ENCODE measurements at regions not wholly inside any gene's neighbourhood (a gene's known extent, or its start where the extent isn't known, plus 50 kb on each side); places are given as distances from the start of the nearest gene placed in this dataset.
"Not testable (repeated sequence)": the region's sequence is repeated elsewhere in the genome, so short reads cannot be mapped to it uniquely, and the experiment has no call there.

GRCh38 chr13:91056746-91057145 lies 290.7 kb upstream of the MIR17HG start:
- Histone ChIP-seq H3K27ac (no peak overlapping the region), H3K9me3 (no peaks in the 10 kb centered on the region), H3K27me3 (no peaks in the 10 kb centered on the region), H3K4me1 (no peaks in the 10 kb centered on the region), H3K4me3 (no peak overlapping the region), H3K36me3 (no peaks in the 10 kb centered on the region)
- DNase-seq = no peak
- TF ChIP-seq EP300 (IDR thresholded peaks at IDR 0.05; ENCODE audit: low read depth) (no peak), POLR2A (IDR thresholded peaks at IDR 0.05) (no peak), CTCF (IDR thresholded peaks at IDR 0.05) (no peak), POLR2AphosphoS5 (IDR thresholded peaks at IDR 0.05) (no peak)
- intact Hi-C loops (cut with DNase I; ENCODE audit: low total_unique reads) (no loop called here), in situ Hi-C loops (cut with MboI; ENCODE audit: low pct_ligation_motif_present in 1 of 4, low pct_unique_long_range_greater_than_20kb in 1 of 4, low sequenced_read_pairs in 3 of 4) (no loop called here)
- 50 to 53% methylated on average over 1 to 2 of the region's 2 CpGs for WGBS, 2 donors (ENCODE audit: low coverage in 1 of 2)

- intact Hi-C loops (cut with DNase I; ENCODE audit: low total_unique reads); H3K27ac ChIP-seq; H3K27me3 ChIP-seq; H3K4me1 ChIP-seq; H3K9me3 ChIP-seq; in situ Hi-C loops (cut with MboI; ENCODE audit: low pct_ligation_motif_present in 1 of 4, low pct_unique_long_range_greater_than_20kb in 1 of 4, low sequenced_read_pairs in 3 of 4); H3K36me3 ChIP-seq; H3K4me3 ChIP-seq; DNase-seq: not testable (repeated sequence)
- WGBS, 2 donors (ENCODE audit: low coverage in 1 of 2) = 85 to 93% methylated on average over 2 of the region's 2 CpGs
Measured at GRCh38 chr13:91057507-91057906, 290.0 kb upstream of the MIR17HG start.

- intact Hi-C loops (cut with DNase I; ENCODE audit: low total_unique reads) (no loop called here), in situ Hi-C loops (cut with MboI; ENCODE audit: low pct_ligation_motif_present in 1 of 4, low pct_unique_long_range_greater_than_20kb in 1 of 4, low sequenced_read_pairs in 3 of 4) (no loop called here)
- 86% methylated on average over 2 of the region's 2 CpGs for WGBS, 2 donors (ENCODE audit: low coverage in 1 of 2)
Measured at GRCh38 chr13:91058066-91058465, 289.4 kb upstream of the MIR17HG start.

GRCh38 chr13:91058919-91059318 lies 288.6 kb upstream of the MIR17HG start:
- no peaks in the 10 kb centered on the region for H3K27me3 ChIP-seq
- intact Hi-C loops (cut with DNase I; ENCODE audit: low total_unique reads) (no loop called here), in situ Hi-C loops (cut with MboI; ENCODE audit: low pct_ligation_motif_present in 1 of 4, low pct_unique_long_range_greater_than_20kb in 1 of 4, low sequenced_read_pairs in 3 of 4) (no loop called here)
- no peaks in the 10 kb centered on the region for H3K4me1 ChIP-seq
- DNase-seq = no peak
- H3K36me3 ChIP-seq = no peaks in the 10 kb centered on the region
- TF ChIP-seq EP300 (IDR thresholded peaks at IDR 0.05; ENCODE audit: low read depth) (no peak), POLR2AphosphoS5 (IDR thresholded peaks at IDR 0.05) (no peak), POLR2A (IDR thresholded peaks at IDR 0.05) (no peak), CTCF (IDR thresholded peaks at IDR 0.05) (no peak)
- H3K27ac ChIP-seq = no peak overlapping the region
- no peaks in the 10 kb centered on the region for H3K9me3 ChIP-seq
- H3K4me3 ChIP-seq = no peak overlapping the region

More at GRCh38 chr13:91058066-91058465, 289.4 kb upstream of the MIR17HG start:
- Histone ChIP-seq H3K4me1 (no peaks in the 10 kb centered on the region), H3K27ac (no peak overlapping the region), H3K9me3 (no peaks in the 10 kb centered on the region), H3K36me3 (no peaks in the 10 kb centered on the region), H3K27me3 (no peaks in the 10 kb centered on the region), H3K4me3 (no peak overlapping the region)
- TF ChIP-seq POLR2A (IDR thresholded peaks at IDR 0.05) (no peak), EP300 (IDR thresholded peaks at IDR 0.05; ENCODE audit: low read depth) (no peak), CTCF (IDR thresholded peaks at IDR 0.05) (no peak), POLR2AphosphoS5 (IDR thresholded peaks at IDR 0.05) (no peak)
- no peak for DNase-seq

- Histone ChIP-seq H3K36me3 (no peaks in the 10 kb centered on the region), H3K27ac (no peak overlapping the region), H3K4me3 (no peak overlapping the region), H3K9me3 (no peaks in the 10 kb centered on the region), H3K27me3 (no peaks in the 10 kb centered on the region), H3K4me1 (no peaks in the 10 kb centered on the region)
- TF ChIP-seq EP300 (IDR thresholded peaks at IDR 0.05; ENCODE audit: low read depth) = no peak
- TF ChIP-seq CTCF (IDR thresholded peaks at IDR 0.05) = no peak
- TF ChIP-seq POLR2AphosphoS5 (IDR thresholded peaks at IDR 0.05) = no peak
- TF ChIP-seq POLR2A (IDR thresholded peaks at IDR 0.05) = no peak
- in situ Hi-C loops (cut with MboI; ENCODE audit: low pct_ligation_motif_present in 1 of 4, low pct_unique_long_range_greater_than_20kb in 1 of 4, low sequenced_read_pairs in 3 of 4) = no loop called here
- DNase-seq = no peak
- intact Hi-C loops (cut with DNase I; ENCODE audit: low total_unique reads) = no loop called here
- WGBS, 2 donors (ENCODE audit: low coverage in 1 of 2) = 51 to 67% methylated on average over 3 to 4 of the region's 4 CpGs
Measured at GRCh38 chr13:91066745-91067144, 280.7 kb upstream of the MIR17HG start.
